NCI-H1417 (cell line): ENCODE measurements at regions not wholly inside any gene's neighbourhood (a gene's known extent, or its start where the extent isn't known, plus 50 kb on each side); places are given as distances from the start of the nearest gene placed in this dataset.

ENCODE experiments used
- DNase-seq, 3 experiments: peaks; one replicate each; lab custom pipeline; 2025; lab: John Stamatoyannopoulos, UW

- peak in 1 of 3 experiments; percentile 23 for DNase-seq
Measured at GRCh38 chr14:97393244-97393643, 596.1 kb downstream of the VRK1 start.

DNA sequence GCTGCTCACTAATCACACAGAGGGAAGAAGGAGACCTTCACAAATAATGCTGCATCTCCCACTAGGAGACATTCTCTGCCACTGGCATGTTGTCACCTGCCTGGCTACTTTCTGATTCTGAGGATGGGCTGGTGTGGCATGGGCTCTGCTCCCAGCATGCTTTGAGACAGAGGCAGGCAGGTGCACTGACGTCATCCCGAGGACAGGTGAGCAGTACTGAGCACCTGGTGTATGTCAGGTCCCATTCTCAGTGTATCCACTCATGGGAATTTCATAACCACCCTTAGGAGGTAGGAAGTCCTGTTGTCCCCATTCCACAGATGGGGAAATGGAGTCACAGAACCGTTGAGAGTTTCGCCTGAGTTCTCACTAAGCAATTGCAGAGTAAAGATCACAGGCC lies 597.9 kb downstream of the VRK1 start:
- DNase-seq, result peak in 2 of 3 experiments; percentile 11 to 38

GRCh38 chr14:97401714-97402113 lies 604.5 kb downstream of the VRK1 start:
- no peak for DNase-seq

GRCh38 chr14:97402279-97402678 lies 605.1 kb downstream of the VRK1 start:
- no peak for DNase-seq

DNA sequence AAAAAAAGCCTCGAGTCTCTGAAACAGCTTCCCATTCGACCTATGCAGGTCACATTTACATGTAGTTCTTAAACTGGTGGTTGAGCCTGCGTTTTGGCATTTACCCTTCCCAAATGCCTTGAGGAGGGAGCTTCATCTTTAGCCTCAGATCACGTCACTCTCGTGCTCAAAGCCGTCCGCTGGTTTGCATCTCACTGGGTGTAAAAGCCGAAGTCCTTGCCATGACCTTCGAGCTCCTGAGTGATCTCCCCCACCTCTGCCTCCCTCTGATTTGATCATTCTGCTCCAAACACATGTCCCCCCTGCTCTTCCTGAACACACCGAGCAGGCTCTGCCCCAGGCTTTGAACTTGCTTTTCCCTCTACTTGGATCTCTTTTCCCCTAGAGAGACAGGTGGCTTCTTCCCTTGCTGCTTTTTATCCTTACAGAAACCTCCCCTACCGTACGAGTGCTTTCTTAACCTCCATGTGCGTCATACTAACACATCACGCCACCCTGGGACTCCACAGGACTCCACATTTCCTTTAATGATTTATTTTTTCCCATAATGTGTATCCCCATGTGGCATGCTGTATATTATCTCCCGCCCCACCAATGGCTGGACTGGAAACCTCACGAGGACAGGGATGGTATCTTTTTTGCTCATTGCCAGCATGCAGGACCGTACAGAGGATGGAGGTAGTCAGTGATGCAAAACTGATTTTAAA lies 610.7 kb downstream of the VRK1 start:
- DNase-seq, result no peak

GRCh38 chr14:97408503-97408902 lies 611.3 kb downstream of the VRK1 start:
- no peak for DNase-seq

GRCh38 chr14:97408937-97409815 lies 612.0 kb downstream of the VRK1 start:
- no peak for DNase-seq

- no peak for DNase-seq
Measured at GRCh38 chr14:97410667-97411620, 613.8 kb downstream of the VRK1 start.

DNA sequence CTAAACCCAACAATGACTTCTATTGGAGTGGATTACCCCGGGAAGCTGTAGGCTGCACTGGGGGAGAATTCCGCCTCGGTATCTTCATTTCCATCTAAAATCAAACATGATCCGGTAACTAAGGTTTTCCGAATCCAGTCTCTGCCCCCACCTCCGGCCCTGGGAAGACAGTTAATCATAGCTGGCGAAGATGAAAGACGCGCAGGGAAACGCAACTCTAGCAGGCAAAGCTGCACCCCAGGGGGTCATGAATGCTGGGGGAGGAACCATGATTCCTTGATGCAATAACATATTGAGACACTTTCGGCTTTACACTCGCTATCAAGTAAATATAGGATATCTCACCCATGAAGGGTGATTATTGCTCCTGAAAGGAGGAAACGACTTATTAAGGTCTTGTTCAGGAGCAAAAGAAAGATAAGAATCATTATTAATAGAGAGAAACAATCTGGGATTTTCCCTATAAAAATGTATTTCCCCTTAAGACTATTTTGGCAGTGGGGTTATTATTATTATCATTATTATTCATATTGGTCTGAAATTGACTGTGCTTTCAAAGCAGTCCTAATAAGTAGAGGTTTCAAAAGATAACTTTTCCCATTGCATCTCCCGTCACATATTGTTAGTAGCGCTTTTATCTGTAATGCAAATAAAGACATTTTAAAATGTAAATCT lies 614.9 kb downstream of the VRK1 start:
- DNase-seq, result no peak

DNA sequence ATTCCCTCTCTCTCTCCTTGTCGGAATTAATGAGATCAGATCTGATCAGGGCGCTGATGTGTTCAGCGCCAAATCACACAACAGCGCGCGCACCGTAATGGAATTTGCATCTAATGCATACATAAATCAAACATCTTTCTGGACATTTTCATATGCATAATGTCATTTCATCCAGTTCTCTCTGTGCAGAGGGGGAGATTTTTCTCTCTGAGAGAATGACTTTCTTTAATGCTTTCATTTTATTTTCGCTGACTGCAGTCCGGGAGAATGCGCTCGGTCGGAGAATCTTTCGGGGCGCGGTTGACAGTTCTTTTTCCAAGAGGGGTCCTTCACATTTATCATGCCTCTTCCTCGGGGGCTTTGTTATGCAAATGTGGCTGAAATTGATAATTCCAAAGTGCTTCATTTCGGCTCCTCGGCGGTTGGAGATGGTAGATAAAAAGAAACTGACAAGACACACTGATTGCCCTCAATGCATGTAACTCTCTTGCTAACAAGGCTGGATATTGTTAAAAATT lies 615.9 kb downstream of the VRK1 start:
- no peak for DNase-seq

GRCh38 chr14:97413966-97414717 lies 617.0 kb downstream of the VRK1 start:
- DNase-seq, result no peak

DNA sequence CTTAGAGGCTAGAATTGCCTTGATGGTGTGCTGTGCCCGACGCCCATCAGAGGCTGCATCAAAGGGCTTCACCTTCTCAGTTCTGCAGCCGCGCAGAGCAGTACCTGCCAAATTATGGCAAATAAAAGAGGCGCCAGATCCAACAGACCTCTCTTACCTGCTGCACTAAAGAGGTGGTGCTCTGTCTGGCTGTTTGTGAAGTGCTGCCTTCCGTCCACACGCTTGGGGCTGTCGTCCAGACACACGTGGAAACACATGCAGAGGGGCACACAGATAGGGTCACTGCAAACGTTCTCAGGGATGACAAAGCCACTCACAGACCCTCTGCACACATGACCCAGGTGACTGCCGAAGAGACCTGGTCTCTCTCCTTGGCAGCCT lies 617.5 kb downstream of the VRK1 start:
- no peak for DNase-seq

GRCh38 chr14:97415907-97416306 lies 618.7 kb downstream of the VRK1 start:
- no peak for DNase-seq

- no peak for DNase-seq
Measured at GRCh38 chr14:97416550-97416949, 619.4 kb downstream of the VRK1 start.

DNA sequence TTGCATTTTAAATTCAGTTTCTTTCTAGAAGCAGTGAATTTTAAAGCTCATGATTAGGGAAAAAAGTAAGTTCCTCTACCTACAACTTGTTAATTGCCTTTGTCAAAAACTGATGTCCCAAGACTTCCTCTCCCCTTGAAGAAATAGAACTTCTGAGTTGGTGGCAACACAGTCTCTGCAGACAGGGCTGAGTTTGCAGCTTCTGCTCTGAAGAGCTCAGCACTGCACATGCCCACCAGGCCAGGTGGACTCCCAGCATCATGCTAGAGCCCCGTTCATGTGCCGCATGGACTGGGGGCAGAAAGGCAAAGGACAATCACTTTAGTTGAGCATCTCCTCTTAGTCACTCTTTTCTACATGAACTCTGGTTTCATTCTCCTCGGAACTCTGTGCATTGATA lies 620.1 kb downstream of the VRK1 start:
- DNase-seq, result no peak

- no peak for DNase-seq
Measured at GRCh38 chr14:97420211-97420610, 623.0 kb downstream of the VRK1 start.

- no peak for DNase-seq
Measured at GRCh38 chr14:97426776-97427175, 629.6 kb downstream of the VRK1 start.

- no peak for DNase-seq
Measured at GRCh38 chr14:97428808-97429440, 631.7 kb downstream of the VRK1 start.

DNA sequence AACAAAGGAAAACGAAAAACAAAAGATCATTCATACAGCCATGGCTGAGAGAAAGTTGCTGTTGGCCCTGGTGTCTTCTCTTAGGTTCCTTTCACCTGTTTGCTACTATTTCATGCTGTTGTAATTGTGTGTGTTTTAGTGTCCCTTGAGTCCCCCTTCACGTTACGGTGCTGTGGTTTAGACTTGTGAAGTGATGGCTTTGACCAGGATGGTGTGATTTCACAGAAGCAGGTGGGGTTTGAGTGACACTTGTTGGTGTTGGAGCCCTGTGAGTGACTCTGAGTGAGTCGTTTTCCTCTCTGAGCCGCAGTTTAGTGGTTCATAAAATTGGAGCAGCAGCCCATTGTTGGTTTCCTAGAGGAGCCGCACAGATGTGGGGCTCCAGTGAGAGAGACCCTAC lies 635.4 kb downstream of the VRK1 start:
- DNase-seq, result peak in 1 of 3 experiments; percentile 19

DNA sequence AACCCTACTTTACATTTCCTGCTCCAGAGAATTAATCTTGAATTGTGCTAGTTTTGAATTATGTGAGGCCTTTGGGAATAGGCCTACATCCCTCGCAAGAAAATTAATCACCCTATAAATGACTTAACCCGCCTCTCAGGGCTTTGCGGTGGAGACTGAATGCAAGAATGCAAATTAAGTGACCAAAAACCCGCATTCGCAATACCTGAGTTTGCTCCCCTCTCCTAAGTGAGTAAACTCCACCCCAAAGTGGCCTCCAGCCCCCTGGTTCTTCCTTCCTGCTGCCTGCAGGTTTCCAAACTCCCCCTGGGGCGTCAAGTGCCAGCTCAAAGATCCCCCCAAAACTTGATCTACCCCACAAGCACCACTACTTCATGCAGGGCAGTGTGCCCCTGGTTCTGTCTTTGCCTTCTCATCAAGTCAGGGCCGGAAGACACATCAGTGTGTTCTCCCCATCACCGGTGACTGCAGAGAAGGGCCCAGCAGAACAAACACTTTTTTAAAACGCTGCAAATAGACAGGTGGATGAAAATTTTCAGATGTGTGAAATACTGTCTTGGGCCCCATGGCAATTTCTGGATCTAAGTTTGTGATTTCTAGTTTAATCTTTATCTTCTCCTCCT lies 644.7 kb downstream of the VRK1 start:
- no peak for DNase-seq
